Kidney (tissue), 13 donors: ENCODE measurements at regions not wholly inside any gene's neighbourhood (a gene's known extent, or its start where the extent isn't known, plus 50 kb on each side); places are given as distances from the start of the nearest gene placed in this dataset.

Source experiments
- DNase-seq, 5 donors: peaks; one replicate each; pipeline ENCODE4 v3.0.0-alpha.2; 2013 to 2020
- FAIRE-seq: peaks from 2 replicates; lab custom pipeline; 2012; peaks lifted over from hg19 to GRCh38; lab: Jason Lieb, UNC
- H3K27ac ChIP-seq, 2 donors: one replicate each; pipeline ENCODE4 v1.7.0; 2013; ENCODE audit warnings: low read depth in 2 of 2, low read length in 2 of 2, inconsistent platforms in 1 of 2
- H3K27me3 ChIP-seq: one replicate; pipeline ENCODE4 v1.7.1; 2013; ENCODE audit warnings: low read length, inconsistent platforms; ENCODE audit not compliant: control insufficient read depth, insufficient read depth
- H3K36me3 ChIP-seq, 3 donors: one replicate each; pipeline versions ENCODE4 v1.7.0 to v1.7.1; 2013; ENCODE audit warnings: low read length in 3 of 3, control low read depth in 1 of 3, inconsistent platforms in 1 of 3; ENCODE audit not compliant: insufficient read depth in 3 of 3, control insufficient read depth in 2 of 3
- H3K4me1 ChIP-seq, 3 donors: one replicate each; pipeline versions ENCODE4 v1.7.0 to v1.7.1; 2013; ENCODE audit warnings: low read length in 3 of 3, inconsistent platforms in 1 of 3, low read depth in 1 of 3; ENCODE audit not compliant: control insufficient read depth in 2 of 3, insufficient read depth in 2 of 3
- H3K4me3 ChIP-seq, 3 donors: one replicate each; pipeline versions ENCODE4 v1.7.0 to v1.8.1; 2013; ENCODE audit warnings: low read length in 3 of 3, control low read depth in 1 of 3, inconsistent platforms in 1 of 3
- H3K9ac ChIP-seq, 3 donors: one replicate each; pipeline versions ENCODE4 v1.7.0 to v1.7.1; 2013; ENCODE audit warnings: low read length in 3 of 3, control low read depth in 1 of 3, inconsistent platforms in 1 of 3
- H3K9me3 ChIP-seq, 3 donors: one replicate each; pipeline versions ENCODE4 v1.7.0 to v1.7.1; 2013; ENCODE audit warnings: low read length in 3 of 3, control low read depth in 1 of 3, inconsistent platforms in 1 of 3; ENCODE audit not compliant: control insufficient read depth in 2 of 3, insufficient read depth in 1 of 3
- intact Hi-C: fragments of 100-400 bp; cut with DNase I; formaldehyde crosslinking; loops from one replicate; pipeline ENCODE4 v1.11.1; 2022
- TF ChIP-seq, protein P1 (sequence below): IDR thresholded peaks from 3 replicates; pipeline ENCODE4 v1.5.1; 2012; ENCODE audit warnings: mild to moderate bottlenecking, moderate library complexity, borderline replicate concordance; ENCODE audit not compliant: insufficient read depth; ENCODE audit errors: extremely low read depth
- donor health status: control.
- donor health status: control.
- donor health status: control.
- donor health status: control.
- donor health status: control.
- donor health status: DM: yes; HTN: yes; CAD: no.
- donor health status: Normal renal cell carcinoma (clear cell type).

DNA sequence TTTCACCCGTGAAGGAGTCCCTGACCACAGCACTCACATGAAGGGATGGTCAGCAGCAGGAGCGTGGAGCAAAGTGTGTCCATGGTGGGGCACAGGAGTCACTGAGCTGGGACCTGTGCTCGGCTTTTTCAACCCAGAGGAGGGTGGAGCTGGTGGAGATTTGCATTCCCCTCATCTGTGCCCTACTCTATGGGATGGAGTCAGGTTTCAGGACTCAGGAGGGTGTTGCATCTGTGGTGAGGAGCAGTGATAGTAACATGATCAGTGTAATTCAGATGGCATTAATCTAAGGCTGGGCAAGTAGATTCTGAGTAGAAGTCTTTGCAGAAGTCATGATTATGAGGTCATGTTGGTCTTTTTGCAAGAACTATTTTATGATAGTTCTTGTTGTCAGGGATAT, 511.9 kb downstream of the TMEM121 start:
- Histone ChIP-seq H3K9ac (no peak overlapping the region), H3K27ac (no peak overlapping the region), H3K4me3 (no peak overlapping the region), H3K36me3 (no peaks in the 10 kb centered on the region), H3K9me3 (no peaks in the 10 kb centered on the region), H3K27me3 (no peaks in the 10 kb centered on the region), H3K4me1 (no peaks in the 10 kb centered on the region)
- intact Hi-C loops: no loop called here
- TF ChIP-seq, protein P1, sequence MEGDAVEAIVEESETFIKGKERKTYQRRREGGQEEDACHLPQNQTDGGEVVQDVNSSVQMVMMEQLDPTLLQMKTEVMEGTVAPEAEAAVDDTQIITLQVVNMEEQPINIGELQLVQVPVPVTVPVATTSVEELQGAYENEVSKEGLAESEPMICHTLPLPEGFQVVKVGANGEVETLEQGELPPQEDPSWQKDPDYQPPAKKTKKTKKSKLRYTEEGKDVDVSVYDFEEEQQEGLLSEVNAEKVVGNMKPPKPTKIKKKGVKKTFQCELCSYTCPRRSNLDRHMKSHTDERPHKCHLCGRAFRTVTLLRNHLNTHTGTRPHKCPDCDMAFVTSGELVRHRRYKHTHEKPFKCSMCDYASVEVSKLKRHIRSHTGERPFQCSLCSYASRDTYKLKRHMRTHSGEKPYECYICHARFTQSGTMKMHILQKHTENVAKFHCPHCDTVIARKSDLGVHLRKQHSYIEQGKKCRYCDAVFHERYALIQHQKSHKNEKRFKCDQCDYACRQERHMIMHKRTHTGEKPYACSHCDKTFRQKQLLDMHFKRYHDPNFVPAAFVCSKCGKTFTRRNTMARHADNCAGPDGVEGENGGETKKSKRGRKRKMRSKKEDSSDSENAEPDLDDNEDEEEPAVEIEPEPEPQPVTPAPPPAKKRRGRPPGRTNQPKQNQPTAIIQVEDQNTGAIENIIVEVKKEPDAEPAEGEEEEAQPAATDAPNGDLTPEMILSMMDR: no peak
- FAIRE-seq: no peak
- DNase-seq: no peak

DNA sequence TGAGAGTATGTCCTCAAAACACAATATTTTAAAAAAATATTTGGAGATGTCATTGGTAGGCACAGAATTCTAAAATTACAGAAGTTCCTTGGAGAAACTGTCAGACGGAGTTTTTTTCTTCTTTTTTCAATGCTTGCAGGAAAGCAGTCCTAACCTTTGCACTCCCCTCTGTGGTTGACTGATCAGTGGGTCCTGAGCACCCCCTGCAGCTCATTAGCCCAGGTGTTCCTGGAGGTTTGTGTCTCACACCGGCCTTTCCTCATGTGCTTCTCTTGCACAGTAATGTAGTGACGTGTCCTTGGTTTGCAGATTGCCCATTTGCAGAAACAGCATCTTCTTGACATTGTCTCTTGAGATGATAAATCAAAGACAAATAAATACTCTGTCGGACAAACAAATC, 513.0 kb downstream of the TMEM121 start:
- Histone ChIP-seq H3K9me3 (no peaks in the 10 kb centered on the region), H3K9ac (no peak overlapping the region), H3K27me3 (no peaks in the 10 kb centered on the region), H3K4me1 (no peaks in the 10 kb centered on the region), H3K27ac (no peak overlapping the region), H3K4me3 (no peak overlapping the region), H3K36me3 (no peaks in the 10 kb centered on the region)
- intact Hi-C loops: no loop called here
- TF ChIP-seq, protein P1: peak; percentile 54
- DNase-seq (peak in 1 of 5 donors; percentile 49), FAIRE-seq (no peak)

DNA sequence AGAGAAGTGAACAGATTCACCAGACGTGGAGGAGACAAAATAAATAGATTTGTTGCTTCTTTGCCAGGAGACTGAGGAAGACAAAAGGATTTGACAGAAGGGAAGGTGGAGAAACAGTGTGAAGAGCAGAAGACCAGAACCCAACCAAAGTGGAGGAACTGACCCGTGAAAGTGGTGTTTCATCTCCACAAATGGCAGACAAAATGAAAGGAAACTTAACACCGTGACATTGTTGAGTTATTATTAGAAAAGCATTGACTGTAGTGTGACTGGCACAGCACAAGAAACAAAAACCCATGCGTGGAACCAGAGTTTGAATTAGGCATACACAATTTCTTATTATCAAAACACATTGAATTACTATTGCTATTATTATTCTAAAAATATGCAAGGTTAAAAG, 518.1 kb downstream of the TMEM121 start:
- Histone ChIP-seq H3K27ac (no peak overlapping the region), H3K4me3 (no peak overlapping the region), H3K27me3 (no peaks in the 10 kb centered on the region), H3K36me3 (no peaks in the 10 kb centered on the region), H3K9me3 (no peaks in the 10 kb centered on the region), H3K9ac (no peak overlapping the region), H3K4me1 (no peaks in the 10 kb centered on the region)
- DNase-seq (peak in 1 of 5 donors; percentile 11), FAIRE-seq (no peak)
- intact Hi-C loops: no loop called here
- TF ChIP-seq, protein P1: no peak

DNA sequence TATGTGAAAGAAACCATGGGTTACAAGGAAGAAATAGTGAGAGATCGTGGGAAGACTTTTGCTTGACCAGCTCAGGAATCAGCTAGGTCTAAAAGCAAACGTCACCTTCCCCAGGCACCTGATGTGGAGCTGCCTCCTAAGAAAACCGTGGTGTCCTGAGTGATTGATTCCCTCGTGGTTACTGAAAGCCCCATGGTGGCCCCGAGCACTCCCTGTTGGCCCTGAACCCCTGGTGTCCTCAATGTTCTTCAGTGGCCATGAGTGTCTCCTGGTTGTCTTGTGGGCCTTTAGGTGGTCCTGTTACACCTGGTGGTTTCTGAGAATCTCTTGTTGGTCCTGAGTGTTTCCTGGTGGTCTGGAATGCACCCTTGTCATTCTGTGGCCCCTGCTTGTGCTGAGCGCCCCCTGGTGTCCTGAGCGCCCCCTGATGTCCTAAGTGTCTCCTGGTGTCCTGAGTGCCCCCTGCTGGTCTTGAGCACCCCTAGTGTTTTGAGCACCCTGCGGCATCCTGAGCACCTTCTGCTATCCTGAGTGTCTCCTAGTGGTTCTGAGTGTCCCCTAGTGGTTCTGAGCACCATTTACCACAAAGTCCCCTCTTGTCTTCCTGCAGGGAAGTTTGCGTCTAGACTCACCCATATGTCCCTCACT, 518.7 kb downstream of the TMEM121 start:
- DNase-seq: peak in 2 of 5 donors; percentile 14 to 75
- Histone ChIP-seq H3K36me3 (no peaks in the 10 kb centered on the region), H3K9ac (no peak overlapping the region), H3K27ac (no peak overlapping the region), H3K27me3 (no peaks in the 10 kb centered on the region), H3K4me1 (no peaks in the 10 kb centered on the region), H3K4me3 (no peak overlapping the region), H3K9me3 (no peaks in the 10 kb centered on the region)
- FAIRE-seq: no peak
- intact Hi-C loops: no loop called here
- TF ChIP-seq, protein P1: peak; percentile 38
